Activated T-cell treated with anti-CD3 and anti-CD28 coated beads, Interleukin-2, amount 50 U/mL, for 24 hours (primary cell): ENCODE measurements at regions not wholly inside any gene's neighbourhood (a gene's known extent, or its start where the extent isn't known, plus 50 kb on each side); places are given as distances from the start of the nearest gene placed in this dataset.

ENCODE experiments used
- DNase-seq: peaks from one replicate; pipeline ENCODE4 v3.0.0-alpha.2; 2020
- H3K27ac Mint-ChIP-seq: 2 replicates; pipeline ENCODE4 v1.8.0; 2020; ENCODE audit warnings: mild to moderate bottlenecking, mixed read lengths
- H3K27me3 Mint-ChIP-seq: 2 replicates; pipeline ENCODE4 v1.8.0; 2020; ENCODE audit warnings: mixed read lengths
- H3K36me3 Mint-ChIP-seq: 2 replicates; pipeline ENCODE4 v1.8.0; 2020; ENCODE audit warnings: low read depth, mixed read lengths
- H3K4me1 Mint-ChIP-seq: 2 replicates; pipeline ENCODE4 v1.8.0; 2020; ENCODE audit warnings: low read depth, mixed read lengths
- H3K4me3 Mint-ChIP-seq: 2 replicates; pipeline ENCODE4 v1.8.0; 2020; ENCODE audit warnings: mild to moderate bottlenecking, moderate library complexity, mixed read lengths
- H3K9me3 Mint-ChIP-seq: 2 replicates; pipeline ENCODE4 v1.8.0; 2020; ENCODE audit warnings: mixed read lengths

DNA sequence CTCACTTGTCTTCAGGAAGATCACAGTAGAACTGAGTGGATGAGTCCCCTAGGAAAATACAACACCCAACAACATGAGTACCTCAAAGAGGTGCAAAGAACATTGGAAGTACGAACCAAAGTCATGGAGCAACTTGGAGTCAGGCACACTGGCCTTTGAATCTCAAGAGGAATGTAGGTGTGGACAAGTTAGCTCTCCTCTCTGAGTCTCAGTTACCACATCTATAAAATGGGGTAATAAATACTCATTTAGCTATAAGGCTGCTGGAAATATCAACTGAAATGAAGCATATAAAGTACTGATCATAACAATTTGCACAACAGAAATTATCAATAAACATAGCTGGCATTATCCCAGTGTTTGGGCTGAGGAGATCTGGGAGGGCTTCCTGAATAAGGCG is 96.7 kb upstream of the JUN start:
- H3K27ac Mint-ChIP-seq: no peak overlapping the region
- no peaks in the 10 kb centered on the region for H3K9me3 Mint-ChIP-seq
- peaks cover 13% of the 10 kb centered on the region for H3K4me1 Mint-ChIP-seq
- H3K36me3 Mint-ChIP-seq: no peaks in the 10 kb centered on the region
- no peaks in the 10 kb centered on the region for H3K27me3 Mint-ChIP-seq
- no peak for DNase-seq
- H3K4me3 Mint-ChIP-seq: no peak overlapping the region

DNA sequence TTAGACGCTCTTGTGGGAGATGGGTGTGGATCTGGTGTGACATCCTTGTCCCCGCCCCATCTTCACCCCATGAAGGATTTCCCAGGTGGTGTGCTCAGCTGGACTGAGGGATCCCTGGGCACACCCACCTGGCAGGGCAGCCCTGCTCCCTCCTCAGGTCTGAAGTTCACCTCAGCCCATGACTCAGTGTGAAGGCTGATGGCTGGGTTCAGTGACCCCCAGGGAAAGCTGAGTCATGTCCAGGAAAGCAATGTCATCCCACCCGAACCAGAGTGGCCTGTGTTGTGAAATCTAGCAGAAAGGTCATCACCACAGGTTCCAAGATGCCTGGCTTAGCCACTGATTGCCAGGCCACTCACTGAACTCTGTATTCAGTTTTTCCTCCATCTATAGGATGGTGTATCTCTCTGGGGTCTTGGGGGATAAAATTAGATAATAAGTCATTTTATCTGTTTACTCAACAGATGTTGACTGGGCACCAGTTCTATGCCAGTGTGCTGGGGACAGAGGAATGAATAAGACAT is 97.7 kb upstream of the JUN start:
- Mint-ChIP-seq H3K4me1 (peaks cover 23% of the 10 kb centered on the region), H3K9me3 (no peaks in the 10 kb centered on the region), H3K27ac (no peak overlapping the region), H3K4me3 (no peak overlapping the region), H3K27me3 (no peaks in the 10 kb centered on the region), H3K36me3 (no peaks in the 10 kb centered on the region)
- DNase-seq: no peak

DNA sequence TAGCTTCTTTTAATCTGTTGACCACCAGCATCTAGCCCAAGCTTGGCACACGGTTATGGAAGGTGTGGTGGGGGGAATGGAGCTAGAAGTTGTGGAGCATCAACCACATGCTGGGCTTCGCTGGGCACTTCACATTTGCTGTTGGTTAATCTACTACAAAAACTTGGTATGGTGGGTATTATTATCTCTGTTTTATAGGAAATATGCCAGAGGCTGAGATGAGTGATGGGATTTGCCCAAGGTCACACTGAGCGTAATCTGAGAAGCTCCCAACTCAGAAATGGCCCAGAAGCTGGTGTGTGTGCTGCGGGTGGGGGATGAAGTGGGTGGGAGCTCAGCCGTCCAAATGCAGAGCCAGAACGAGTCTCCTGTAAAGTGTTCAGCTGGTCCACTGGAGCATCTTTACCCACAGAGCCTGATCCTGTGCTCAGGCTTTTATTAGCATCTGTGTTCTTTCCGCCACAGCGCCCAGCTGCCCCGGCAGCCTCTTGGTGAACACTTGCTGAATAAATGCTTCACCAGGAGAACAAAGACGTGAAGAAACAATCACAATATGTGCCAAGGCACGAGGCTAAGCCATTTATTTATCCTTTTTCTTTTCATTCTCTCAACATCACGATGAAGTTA is 98.6 kb upstream of the JUN start:
- no peak overlapping the region for H3K4me3 Mint-ChIP-seq
- H3K4me1 Mint-ChIP-seq: peaks cover 30% of the 10 kb centered on the region
- H3K9me3 Mint-ChIP-seq: no peaks in the 10 kb centered on the region
- DNase-seq: no peak
- H3K27ac Mint-ChIP-seq: no peak overlapping the region
- H3K36me3 Mint-ChIP-seq: no peaks in the 10 kb centered on the region
- no peaks in the 10 kb centered on the region for H3K27me3 Mint-ChIP-seq

DNA sequence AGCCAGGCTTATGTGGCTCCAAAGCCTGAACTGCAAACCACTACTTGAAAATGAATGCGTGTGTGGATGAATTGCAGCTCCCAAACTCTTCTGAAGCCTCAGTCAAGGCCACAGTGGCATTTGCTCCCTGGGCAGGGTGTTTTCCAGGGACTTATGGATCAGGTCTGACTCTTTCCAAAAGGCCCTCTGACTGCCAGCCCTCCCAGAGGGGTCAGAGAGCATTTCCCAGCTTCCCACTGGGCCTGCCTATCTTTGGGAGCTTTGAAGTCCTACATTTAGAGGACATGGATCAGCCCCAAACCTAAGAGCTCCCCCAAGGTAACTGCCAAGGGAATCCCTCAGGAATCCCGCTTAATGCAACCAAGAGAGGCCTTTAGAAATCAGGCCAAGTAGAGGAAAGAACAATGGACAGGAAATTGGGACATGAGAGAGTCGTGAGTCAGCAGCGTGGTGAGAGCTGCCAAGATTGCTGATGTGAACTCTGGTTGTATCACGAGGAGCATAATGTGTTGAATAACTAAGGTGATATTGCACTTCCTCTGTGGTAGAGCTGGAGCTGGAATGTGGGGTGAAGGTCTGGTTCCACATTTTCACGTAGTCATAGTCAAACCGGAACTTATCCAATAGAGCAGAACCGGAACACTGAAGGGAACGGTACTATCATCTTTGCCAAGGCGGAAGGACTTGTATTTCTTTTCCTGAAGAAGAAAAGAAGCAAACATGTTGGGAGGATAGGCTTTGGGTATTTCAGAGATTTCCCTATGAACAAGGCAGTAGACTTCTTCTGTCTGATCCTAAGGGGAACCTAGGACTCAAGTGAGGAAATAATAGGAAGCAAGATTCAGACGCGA is 99.4 kb upstream of the JUN start:
- Mint-ChIP-seq H3K9me3 (no peaks in the 10 kb centered on the region), H3K4me3 (no peak overlapping the region), H3K36me3 (no peaks in the 10 kb centered on the region), H3K27me3 (no peaks in the 10 kb centered on the region), H3K27ac (no peak overlapping the region), H3K4me1 (peaks cover 30% of the 10 kb centered on the region)
- DNase-seq: no peak

DNA sequence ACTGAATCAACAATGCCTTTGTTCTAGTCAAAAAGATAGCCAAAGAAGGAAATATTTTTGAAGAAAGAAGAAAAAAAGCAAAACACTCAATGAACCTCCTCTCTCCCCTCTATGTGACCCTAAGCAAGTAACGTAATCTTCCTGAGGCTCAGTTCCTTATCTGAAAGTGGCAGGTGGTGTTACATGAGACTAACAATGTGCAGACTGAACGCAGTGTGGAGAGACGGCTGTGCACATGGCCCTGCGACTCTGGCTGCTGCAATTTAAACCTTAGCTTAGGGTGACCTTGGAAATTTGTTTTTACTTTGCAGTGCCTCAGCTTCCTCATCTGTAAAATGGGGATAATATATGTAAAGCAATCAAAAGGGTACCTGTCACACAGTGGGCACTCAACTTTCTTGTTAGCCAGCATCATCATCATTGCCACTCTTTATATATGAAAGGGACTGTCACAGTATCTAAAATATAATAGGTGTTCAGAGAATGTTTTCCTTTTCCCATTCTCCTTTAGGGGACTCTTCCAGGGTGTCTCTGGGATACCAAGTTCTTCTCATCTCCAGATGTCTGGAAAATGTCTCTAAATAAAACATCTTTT is 100.1 kb upstream of the JUN start:
- H3K27ac Mint-ChIP-seq: no peak overlapping the region
- no peaks in the 10 kb centered on the region for H3K27me3 Mint-ChIP-seq
- H3K36me3 Mint-ChIP-seq: no peaks in the 10 kb centered on the region
- H3K4me1 Mint-ChIP-seq: peaks cover 30% of the 10 kb centered on the region
- no peaks in the 10 kb centered on the region for H3K9me3 Mint-ChIP-seq
- no peak for DNase-seq
- H3K4me3 Mint-ChIP-seq: no peak overlapping the region

DNA sequence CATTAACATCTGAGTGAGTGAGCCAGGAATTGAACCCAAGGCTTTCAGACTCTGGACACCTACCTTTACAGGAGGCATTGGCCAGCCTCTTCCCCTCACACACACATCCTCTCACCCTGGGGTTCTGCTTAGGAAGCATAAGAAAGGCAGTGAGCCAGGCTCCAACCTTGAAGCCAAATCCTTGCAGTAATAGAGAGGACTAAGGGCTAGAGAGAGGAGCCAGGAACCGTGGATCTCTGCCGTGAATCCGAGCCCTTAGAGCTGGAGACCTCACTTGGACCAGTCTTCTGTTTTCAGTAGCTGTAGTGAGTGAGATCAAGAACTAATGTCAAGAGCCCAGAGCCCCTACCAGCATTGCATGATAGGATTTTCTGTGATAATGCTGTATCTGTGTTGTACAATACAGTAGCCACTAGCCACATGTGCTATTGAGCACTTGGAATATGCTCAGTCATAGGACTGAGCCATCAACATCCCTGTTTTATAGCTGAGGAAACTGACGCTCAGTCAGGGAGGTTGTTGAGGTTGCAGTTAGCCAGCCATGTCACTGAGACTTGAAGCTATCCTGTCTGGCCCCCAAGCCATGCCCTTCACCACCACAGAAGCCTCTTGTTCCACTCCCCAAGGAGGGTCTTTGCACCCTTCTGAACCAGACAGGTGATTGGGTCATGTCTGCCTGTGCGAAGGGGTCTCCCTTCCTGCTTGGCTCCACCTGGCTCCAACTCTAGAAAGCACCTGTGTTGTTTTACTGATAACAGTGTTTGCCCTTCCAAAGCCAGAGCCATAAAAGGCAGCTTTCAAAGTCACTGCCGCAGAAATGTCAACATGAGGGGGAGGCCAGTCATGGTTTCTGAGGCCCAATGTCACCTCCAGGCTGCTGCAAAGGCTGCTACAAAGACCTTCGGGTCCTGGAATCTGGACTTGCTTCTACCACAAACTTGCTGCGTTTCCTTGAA is 101.1 kb upstream of the JUN start:
- Mint-ChIP-seq H3K4me3 (no peak overlapping the region), H3K27ac (peak overlapping the region; percentile 30), H3K4me1 (peaks cover 37% of the 10 kb centered on the region), H3K27me3 (no peaks in the 10 kb centered on the region), H3K36me3 (no peaks in the 10 kb centered on the region), H3K9me3 (no peaks in the 10 kb centered on the region)
- no peak for DNase-seq

DNA sequence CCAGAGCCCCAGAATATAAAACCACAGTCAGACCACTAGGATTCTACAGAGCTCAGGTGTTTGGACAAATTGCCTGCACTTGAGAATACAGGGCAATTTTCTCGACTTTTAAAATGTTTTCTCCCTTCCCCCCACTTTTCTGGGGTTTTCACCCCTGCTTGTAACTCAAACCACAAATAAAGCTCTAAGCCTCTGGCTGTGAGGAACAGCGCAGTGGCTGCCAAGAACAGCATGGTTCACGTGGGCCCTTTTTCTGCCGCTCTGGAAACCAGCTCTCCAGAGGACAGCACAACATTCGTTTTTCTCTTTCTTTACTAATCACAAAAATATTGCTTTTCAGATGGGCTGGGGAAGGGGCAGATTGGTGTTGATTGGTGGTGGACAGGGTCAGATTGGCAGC is 102.2 kb upstream of the JUN start:
- H3K36me3 Mint-ChIP-seq: no peaks in the 10 kb centered on the region
- no peaks in the 10 kb centered on the region for H3K9me3 Mint-ChIP-seq
- no peak for DNase-seq
- H3K4me1 Mint-ChIP-seq: peaks cover 37% of the 10 kb centered on the region
- H3K27ac Mint-ChIP-seq: peak overlapping the region; percentile 26
- no peaks in the 10 kb centered on the region for H3K27me3 Mint-ChIP-seq
- H3K4me3 Mint-ChIP-seq: no peak overlapping the region

DNA sequence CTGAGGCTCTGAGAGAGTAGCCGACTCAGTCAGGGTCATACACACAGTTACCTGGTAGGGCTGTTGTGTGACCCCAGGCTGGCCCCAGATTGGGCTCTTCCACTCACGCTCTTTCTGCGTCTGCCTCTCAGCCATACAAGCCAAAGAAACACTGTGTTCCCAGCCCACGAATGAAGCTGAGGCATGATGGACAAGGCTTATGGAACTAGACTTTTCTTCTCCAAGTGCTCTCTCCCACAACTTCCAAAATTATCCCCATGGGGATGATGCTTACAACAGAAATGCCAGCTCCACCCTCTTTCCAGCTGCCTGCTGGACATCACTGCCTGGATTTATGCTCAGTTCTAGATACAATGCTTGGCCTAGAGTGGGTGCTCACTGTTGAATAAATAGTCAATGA is 102.8 kb upstream of the JUN start:
- H3K4me1 Mint-ChIP-seq: peaks cover 37% of the 10 kb centered on the region
- no peak overlapping the region for H3K27ac Mint-ChIP-seq
- no peaks in the 10 kb centered on the region for H3K36me3 Mint-ChIP-seq
- no peak for DNase-seq
- no peak overlapping the region for H3K4me3 Mint-ChIP-seq
- no peaks in the 10 kb centered on the region for H3K9me3 Mint-ChIP-seq
- H3K27me3 Mint-ChIP-seq: no peaks in the 10 kb centered on the region

DNA sequence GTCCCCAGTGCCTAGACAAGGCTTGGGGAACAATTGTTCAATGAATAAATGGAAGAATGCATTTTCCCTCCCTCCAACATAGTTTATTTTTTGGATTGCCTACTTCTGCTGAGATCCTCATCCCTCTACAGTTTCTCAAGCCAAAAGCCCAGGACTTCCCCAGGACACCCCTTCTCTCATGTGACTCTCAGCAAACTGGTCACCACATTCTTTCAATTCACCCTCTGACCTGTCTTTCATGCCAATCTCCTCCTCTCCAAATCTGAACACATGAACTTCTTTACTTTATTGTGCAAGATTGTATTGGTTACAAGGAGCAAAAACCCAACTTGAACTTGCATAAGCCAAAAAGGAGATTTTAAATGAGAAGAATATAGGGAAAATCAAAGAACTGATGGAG is 103.2 kb upstream of the JUN start:
- DNase-seq: no peak
- Mint-ChIP-seq H3K27ac (no peak overlapping the region), H3K27me3 (no peaks in the 10 kb centered on the region), H3K9me3 (no peaks in the 10 kb centered on the region), H3K36me3 (no peaks in the 10 kb centered on the region), H3K4me3 (no peak overlapping the region), H3K4me1 (peaks cover 37% of the 10 kb centered on the region)

DNA sequence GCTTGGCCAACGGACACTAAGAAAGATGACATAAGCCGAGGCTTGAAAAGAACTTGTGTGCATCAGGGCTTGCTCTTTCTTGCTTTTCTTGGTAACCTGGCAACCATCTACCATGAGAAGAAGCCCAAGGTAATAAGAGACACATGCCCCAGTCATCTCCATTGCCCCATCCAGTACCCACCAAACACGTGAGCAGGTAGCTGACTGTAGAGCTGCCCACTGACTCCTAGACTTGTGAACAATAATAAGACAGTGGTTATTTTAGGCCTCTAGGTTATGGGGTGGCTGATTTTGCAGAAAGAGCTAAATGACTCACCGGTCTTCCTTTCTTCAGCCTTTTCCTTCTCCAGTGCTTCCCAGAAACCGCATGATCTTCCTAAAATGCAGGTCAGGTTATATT is 105.0 kb upstream of the JUN start:
- H3K36me3 Mint-ChIP-seq: no peaks in the 10 kb centered on the region
- H3K27ac Mint-ChIP-seq: no peak overlapping the region
- H3K4me1 Mint-ChIP-seq: peaks cover 32% of the 10 kb centered on the region
- no peak overlapping the region for H3K4me3 Mint-ChIP-seq
- H3K27me3 Mint-ChIP-seq: no peaks in the 10 kb centered on the region
- no peaks in the 10 kb centered on the region for H3K9me3 Mint-ChIP-seq
- no peak for DNase-seq

DNA sequence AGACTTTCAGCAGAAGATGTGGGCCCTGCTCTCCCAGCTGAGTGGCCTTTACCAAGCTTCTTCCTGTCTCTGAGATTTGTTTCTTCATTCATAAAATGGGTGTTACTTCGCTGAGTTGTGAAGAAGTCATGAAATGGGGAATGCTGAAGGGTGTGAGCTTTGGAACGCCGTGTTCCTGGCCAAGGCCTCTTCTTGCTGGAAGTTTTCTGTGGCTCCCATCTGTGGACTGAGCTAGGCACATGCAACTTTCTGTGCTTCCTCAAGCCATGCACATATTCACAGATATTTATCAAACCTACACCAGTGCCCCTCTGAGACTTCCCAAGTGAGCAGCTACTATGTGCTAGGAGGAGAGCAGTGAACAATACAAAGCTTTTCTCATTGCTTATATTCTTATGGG is 106.3 kb upstream of the JUN start:
- H3K27me3 Mint-ChIP-seq: no peaks in the 10 kb centered on the region
- no peak for DNase-seq
- H3K4me1 Mint-ChIP-seq: peaks cover 28% of the 10 kb centered on the region
- no peak overlapping the region for H3K27ac Mint-ChIP-seq
- H3K9me3 Mint-ChIP-seq: no peaks in the 10 kb centered on the region
- no peaks in the 10 kb centered on the region for H3K36me3 Mint-ChIP-seq
- no peak overlapping the region for H3K4me3 Mint-ChIP-seq

DNA sequence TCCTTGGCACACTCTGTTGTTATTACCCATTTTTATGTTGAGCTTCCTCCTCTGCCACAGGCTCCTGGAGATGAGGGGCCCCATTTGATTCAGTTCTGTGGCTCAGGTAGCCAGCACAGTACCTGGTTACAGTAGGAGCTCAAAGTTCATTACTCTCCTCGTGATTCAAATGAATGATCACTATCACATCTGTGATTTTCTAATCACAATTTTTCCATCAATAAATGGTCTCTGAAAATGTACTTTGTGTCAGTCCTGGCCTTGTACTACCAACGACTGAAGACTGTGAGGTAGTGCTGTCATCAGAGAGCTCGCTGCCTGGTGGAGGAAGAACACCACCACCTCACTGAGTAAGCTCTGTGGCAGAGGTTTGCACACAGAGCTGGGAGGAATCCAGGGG is 106.8 kb upstream of the JUN start:
- no peak overlapping the region for H3K4me3 Mint-ChIP-seq
- no peak for DNase-seq
- no peaks in the 10 kb centered on the region for H3K36me3 Mint-ChIP-seq
- no peaks in the 10 kb centered on the region for H3K27me3 Mint-ChIP-seq
- peaks cover 27% of the 10 kb centered on the region for H3K4me1 Mint-ChIP-seq
- no peak overlapping the region for H3K27ac Mint-ChIP-seq
- no peaks in the 10 kb centered on the region for H3K9me3 Mint-ChIP-seq

DNA sequence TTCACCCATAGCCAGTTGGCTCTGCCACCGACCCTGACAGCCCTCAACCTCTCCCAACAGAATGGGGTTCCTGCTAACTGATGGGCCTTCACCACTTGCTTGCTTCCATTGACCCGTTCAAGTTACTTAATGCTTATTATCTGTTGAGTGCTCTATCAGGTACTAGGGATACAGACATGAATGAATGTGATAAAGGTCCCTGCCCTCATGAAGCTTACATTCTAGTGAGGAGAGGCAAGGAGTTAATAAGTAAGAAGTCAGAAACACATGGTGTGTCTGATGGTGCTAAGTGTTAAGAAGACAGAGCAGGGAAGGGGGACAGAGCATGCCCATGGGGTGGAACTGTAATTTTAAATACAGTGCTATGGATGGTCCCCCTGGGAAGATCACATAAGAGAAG is 107.5 kb upstream of the JUN start:
- no peak for DNase-seq
- Mint-ChIP-seq H3K36me3 (no peaks in the 10 kb centered on the region), H3K27me3 (no peaks in the 10 kb centered on the region), H3K27ac (no peak overlapping the region), H3K9me3 (no peaks in the 10 kb centered on the region), H3K4me3 (no peak overlapping the region), H3K4me1 (peaks cover 19% of the 10 kb centered on the region)

DNA sequence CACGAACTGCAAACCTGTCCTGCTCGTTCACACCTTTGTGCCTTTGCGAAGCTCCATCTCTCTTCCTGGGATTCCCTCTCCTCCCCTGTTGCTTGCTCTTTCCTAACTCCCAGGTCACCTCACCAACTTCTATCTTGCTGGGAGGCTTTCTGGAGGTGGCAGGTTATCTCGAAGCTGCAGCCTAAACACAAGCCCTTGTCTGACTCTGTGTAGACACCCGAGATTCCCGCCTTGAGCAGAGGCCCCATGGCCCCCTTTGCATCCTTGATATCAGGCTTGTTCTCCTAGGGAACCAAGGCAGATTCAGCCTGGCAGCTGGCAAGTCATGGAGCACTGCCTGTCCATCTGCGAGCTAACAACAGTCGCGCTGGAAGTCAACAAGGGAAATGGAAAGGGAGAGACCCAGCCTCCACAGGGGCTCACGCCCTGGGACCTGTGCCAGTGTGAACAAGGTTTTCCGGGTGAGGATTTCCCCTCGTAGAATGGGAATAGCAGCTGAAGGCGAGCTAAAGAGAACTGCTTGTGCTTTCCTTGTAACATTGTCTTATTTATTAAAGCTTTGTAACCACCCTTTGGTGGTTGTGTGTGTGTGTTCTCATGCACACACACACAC is 109.5 kb upstream of the JUN start:
- Mint-ChIP-seq H3K4me3 (no peak overlapping the region), H3K27me3 (no peaks in the 10 kb centered on the region), H3K27ac (no peak overlapping the region), H3K36me3 (no peaks in the 10 kb centered on the region), H3K4me1 (peaks cover 11% of the 10 kb centered on the region), H3K9me3 (no peaks in the 10 kb centered on the region)
- DNase-seq: no peak
